ENCODE measurements at regions not wholly inside any gene's neighbourhood (a gene's known extent, or its start where the extent isn't known, plus 50 kb on each side); places are given as distances from the start of the nearest gene placed in this dataset.

GRCh38 chrX:109830157-109830703 lies 97.2 kb upstream of the ACSL4 start:
- TF ChIP-seq POLR2A (IDR thresholded peaks at IDR 0.05; ENCODE audit: low read depth, low read length) = no peak
- TF ChIP-seq POLR2AphosphoS5 (IDR thresholded peaks at IDR 0.05; ENCODE audit: low read depth, low read length) = no peak
- TF ChIP-seq TAF1 (IDR thresholded peaks at IDR 0.05; ENCODE audit: borderline replicate concordance, low read depth, low read length) = no peak

Measured in GM12892 (cell line).